Caco-2 (cell line): ENCODE measurements at regions not wholly inside any gene's neighbourhood (a gene's known extent, or its start where the extent isn't known, plus 50 kb on each side); places are given as distances from the start of the nearest gene placed in this dataset.

Source experiments
- BruUV-seq: library from RNA; stranded (reverse); fragments of 400-500 nt; replicated peaks from 2 replicates; lab custom pipeline; 2021; lab: Mats Ljungman, UMichigan
- CTCF ChIA-PET: fragments of 300-600 bp; sonication (Branson Sonifier 250); formaldehyde crosslinking; loops from one replicate; lab custom pipeline; 2022; ENCODE audit warnings: antibody characterized with exemption; lab: Charles Lee
- POLR2A ChIA-PET: fragments of 300-600 bp; sonication (Branson Sonifier 250); formaldehyde crosslinking; loops from one replicate; lab custom pipeline; 2022; ENCODE audit warnings: antibody characterized with exemption; lab: Charles Lee
- DNase-seq, 2 experiments: peaks; one replicate each; pipeline versions ENCODE4 v3.0.0 to v3.0.0-alpha.2; 2020 to 2022
- H3K27me3 ChIP-seq: replicated peaks from 2 replicates; pipeline ENCODE4 v1.6.0; 2011; ENCODE audit warnings: low read length; ENCODE audit not compliant: control insufficient read depth, insufficient read depth
- H3K36me3 ChIP-seq: 2 replicates; pipeline ENCODE4 v1.5.1; 2011; ENCODE audit warnings: low read length; ENCODE audit not compliant: control insufficient read depth, insufficient read depth
- H3K4me1 ChIP-seq: fragments of 250-450 bp; sonication (Bioruptor Pico); 2 replicates; pipeline ENCODE4 v1.5.1; 2020; ENCODE audit warnings: mild to moderate bottlenecking
- H3K4me3 ChIP-seq: 2 replicates; pipeline ENCODE4 v1.5.1; 2011; ENCODE audit warnings: low read depth, mild to moderate bottlenecking, control low read depth, low read length
- H3K9me3 ChIP-seq: fragments of 250-450 bp; sonication (Bioruptor Pico); 2 replicates; pipeline ENCODE4 v1.5.1; 2020; ENCODE audit warnings: mild to moderate bottlenecking, moderate library complexity
- H3K27ac Mint-ChIP-seq: one replicate; pipeline ENCODE4 v1.8.0; 2022; ENCODE audit warnings: mixed read lengths; ENCODE audit not compliant: unreplicated experiment
- H3K27me3 Mint-ChIP-seq: one replicate; pipeline ENCODE4 v1.8.0; 2022; ENCODE audit warnings: mixed read lengths; ENCODE audit not compliant: insufficient read depth, unreplicated experiment
- H3K36me3 Mint-ChIP-seq: one replicate; pipeline ENCODE4 v1.8.0; 2022; ENCODE audit warnings: mild to moderate bottlenecking, mixed read lengths; ENCODE audit not compliant: insufficient read depth, unreplicated experiment
- H3K4me1 Mint-ChIP-seq: one replicate; pipeline ENCODE4 v1.8.0; 2022; ENCODE audit warnings: low read depth, mixed read lengths; ENCODE audit not compliant: unreplicated experiment
- H3K4me3 Mint-ChIP-seq: one replicate; pipeline ENCODE4 v1.8.0; 2022; ENCODE audit warnings: mild to moderate bottlenecking, moderate library complexity, mixed read lengths; ENCODE audit not compliant: unreplicated experiment
- H3K9me3 Mint-ChIP-seq: one replicate; pipeline ENCODE4 v1.8.0; 2022; ENCODE audit warnings: mixed read lengths; ENCODE audit not compliant: unreplicated experiment
- CTCF ChIP-seq, 2 experiments: fragments of 200-600 bp in 1 of 2; IDR thresholded peaks; 1 replicate in 1 of 2; 2 replicates in 1 of 2; pipeline versions ENCODE4 v1.5.1 to v1.8.0; 2011 to 2022; ENCODE audit warnings: antibody characterized with exemption in 1 of 2, control low read depth in 1 of 2, inconsistent platforms in 1 of 2, low read depth in 1 of 2, low read length in 1 of 2, mild to moderate bottlenecking in 1 of 2, moderate library complexity in 1 of 2; ENCODE audit not compliant: insufficient read depth in 1 of 2, severe bottlenecking in 1 of 2, unreplicated experiment in 1 of 2
- intact Hi-C: fragments of 100-400 bp; cut with micrococcal nuclease; formaldehyde crosslinking; loops from one replicate; pipeline ENCODE4 v1.10.0; 2022; ENCODE audit not compliant: unreplicated experiment

- Mint-ChIP-seq H3K36me3 (no peaks in the 10 kb centered on the region), H3K27ac (no peak overlapping the region), H3K9me3 (no peaks in the 10 kb centered on the region), H3K4me1 (peaks cover 9% of the 10 kb centered on the region), H3K27me3 (peaks cover 3% of the 10 kb centered on the region), H3K4me3 (no peak overlapping the region)
- POLR2A ChIA-PET, result no interaction called here
- H3K4me1 ChIP-seq, result peaks cover 12% of the 10 kb centered on the region
- no peak for DNase-seq
- CTCF ChIA-PET, result no interaction called here
- H3K4me3 ChIP-seq, result no peak overlapping the region
- no peak for TF ChIP-seq CTCF (IDR thresholded peaks at IDR 0.05; ENCODE audit: insufficient read depth in 1 of 2, low read depth in 1 of 2, low read length in 1 of 2, severe bottlenecking in 1 of 2, unreplicated experiment in 1 of 2)
- no peaks in the 10 kb centered on the region for H3K27me3 ChIP-seq
- no TSS peak for BruUV-seq
- intact Hi-C loops, result no loop called here
- H3K36me3 ChIP-seq, result no peaks in the 10 kb centered on the region
- no peaks in the 10 kb centered on the region for H3K9me3 ChIP-seq
Measured at GRCh38 chr14:46596236-46596635, 55.3 kb downstream of the RPL10L start.

GRCh38 chr14:46582826-46583225 is 68.8 kb downstream of the RPL10L start:
- no peaks in the 10 kb centered on the region for H3K36me3 ChIP-seq
- Mint-ChIP-seq H3K36me3 (no peaks in the 10 kb centered on the region), H3K27me3 (no peaks in the 10 kb centered on the region), H3K9me3 (peaks cover 9% of the 10 kb centered on the region), H3K27ac (no peak overlapping the region), H3K4me3 (no peak overlapping the region), H3K4me1 (no peaks in the 10 kb centered on the region)
- BruUV-seq, result no TSS peak
- H3K4me3 ChIP-seq, result no peak overlapping the region
- POLR2A ChIA-PET, result no interaction called here
- intact Hi-C loops, result loop anchor here (5.0 kb wide), 3 partner anchors 79 to 694 kb away; no protein-coding TSS in a partner anchor
- no peaks in the 10 kb centered on the region for H3K27me3 ChIP-seq
- TF ChIP-seq CTCF (IDR thresholded peaks at IDR 0.05; ENCODE audit: insufficient read depth in 1 of 2, low read depth in 1 of 2, low read length in 1 of 2, severe bottlenecking in 1 of 2, unreplicated experiment in 1 of 2), result no peak
- no peaks in the 10 kb centered on the region for H3K9me3 ChIP-seq
- H3K4me1 ChIP-seq, result peaks cover 7% of the 10 kb centered on the region; the same call in 1 of the 2 replicates
- DNase-seq, result no peak
- CTCF ChIA-PET, result no interaction called here

GRCh38 chr14:46581036-46581671 is 70.4 kb downstream of the RPL10L start:
- Mint-ChIP-seq H3K27me3 (no peaks in the 10 kb centered on the region), H3K4me1 (no peaks in the 10 kb centered on the region), H3K4me3 (no peak overlapping the region), H3K36me3 (no peaks in the 10 kb centered on the region), H3K27ac (no peak overlapping the region), H3K9me3 (peaks cover 5% of the 10 kb centered on the region)
- TF ChIP-seq CTCF (IDR thresholded peaks at IDR 0.05; ENCODE audit: insufficient read depth in 1 of 2, low read depth in 1 of 2, low read length in 1 of 2, severe bottlenecking in 1 of 2, unreplicated experiment in 1 of 2), result peak; percentile 67 to 70
- DNase-seq, result peak; percentile 36 to 46
- Histone ChIP-seq H3K36me3 (no peaks in the 10 kb centered on the region), H3K9me3 (no peaks in the 10 kb centered on the region), H3K4me3 (no peak overlapping the region), H3K4me1 (no peaks in the 10 kb centered on the region), H3K27me3 (no peaks in the 10 kb centered on the region)
- no TSS peak for BruUV-seq
- CTCF ChIA-PET, result no interaction called here
- POLR2A ChIA-PET, result no interaction called here
- intact Hi-C loops, result loop anchor here (1.0 to 5.0 kb wide), 4 partner anchors 81 to 696 kb away; no protein-coding TSS in a partner anchor
